HepG2 (cell line): ENCODE measurements at regions not wholly inside any gene's neighbourhood (a gene's known extent, or its start where the extent isn't known, plus 50 kb on each side); places are given as distances from the start of the nearest gene placed in this dataset.

Experiments
- CBX5 ChIP-seq: sonication (generic); formaldehyde crosslinking; IDR thresholded peaks from 2 replicates; pipeline ENCODE4 v1.4.0; 2020; ENCODE audit warnings: missing genetic modification reagents, borderline replicate concordance
- ETV6 ChIP-seq: sonication (generic); formaldehyde crosslinking; conservative IDR thresholded peaks from 2 replicates; pipeline ENCODE4 v1.4.0; 2020; ENCODE audit warnings: missing genetic modification reagents
- FOSL2 ChIP-seq: sonication (generic); formaldehyde crosslinking; IDR thresholded peaks from 2 replicates; pipeline ENCODE4 v1.4.0; 2020; ENCODE audit warnings: missing genetic modification reagents
- FOXP4 ChIP-seq: sonication (generic); formaldehyde crosslinking; IDR thresholded peaks from 2 replicates; pipeline ENCODE4 v1.4.0; 2020; ENCODE audit warnings: missing genetic modification reagents
- HMGXB4 ChIP-seq, 2 experiments: sonication (generic) in 1 of 2; formaldehyde crosslinking in 1 of 2; IDR thresholded peaks; 2 replicates each; pipeline versions ENCODE4 v1.4.0 to v1.6.1; 2018 to 2020; ENCODE audit warnings: missing genetic modification reagents in 2 of 2, borderline replicate concordance in 1 of 2, low read depth in 1 of 2, mild to moderate bottlenecking in 1 of 2, missing biosample characterization in 1 of 2
- KDM4B ChIP-seq: sonication (generic); formaldehyde crosslinking; IDR thresholded peaks from 2 replicates; pipeline ENCODE4 v1.4.0; 2020; ENCODE audit warnings: missing genetic modification reagents
- NFYB ChIP-seq: sonication (generic); formaldehyde crosslinking; IDR thresholded peaks from 2 replicates; pipeline ENCODE4 v1.4.0; 2020; ENCODE audit warnings: missing genetic modification reagents
- NR2C2 ChIP-seq: sonication (generic); formaldehyde crosslinking; IDR thresholded peaks from 2 replicates; pipeline ENCODE4 v1.4.0; 2020; ENCODE audit warnings: missing genetic modification reagents, mild to moderate bottlenecking, moderate library complexity, borderline replicate concordance
- POLR2A ChIP-seq, 2 experiments: IDR thresholded peaks; 2 replicates each; pipeline ENCODE4 v1.6.1; 2011; ENCODE audit warnings: low read depth in 2 of 2, low read length in 2 of 2, mild to moderate bottlenecking in 1 of 2, moderate library complexity in 1 of 2; ENCODE audit not compliant: insufficient read depth in 1 of 2
- SIN3A ChIP-seq: IDR thresholded peaks from 2 replicates; pipeline ENCODE4 v1.6.1; 2011; ENCODE audit warnings: low read depth, mild to moderate bottlenecking, control low read depth, low read length, borderline replicate concordance
- ZBTB40 ChIP-seq, 2 experiments: fragments of 450-650 bp in 1 of 2; sonication (generic) in 1 of 2; formaldehyde crosslinking in 1 of 2; IDR thresholded peaks; 2 replicates each; pipeline versions ENCODE4 v1.6.1 to v1.8.0; 2016 to 2022; ENCODE audit warnings: antibody characterized with exemption in 1 of 2, mild to moderate bottlenecking in 1 of 2, missing genetic modification reagents in 1 of 2
- ZBTB43 ChIP-seq: sonication (generic); formaldehyde crosslinking; conservative IDR thresholded peaks from 2 replicates; pipeline ENCODE4 v1.4.0; 2020; ENCODE audit warnings: missing genetic modification reagents

- TF ChIP-seq FOSL2 (CRISPR knock-in tag) (no peak), FOXP4 (CRISPR knock-in tag) (no peak), CBX5 (CRISPR knock-in tag) (no peak), ZBTB43 (CRISPR knock-in tag) (no peak), ZBTB40 (IDR thresholded peaks at IDR 0.05) (no peak), ZBTB40 (CRISPR knock-in tag; IDR thresholded peaks at IDR 0.05) (no peak), NFYB (CRISPR knock-in tag) (no peak), NR2C2 (CRISPR knock-in tag) (no peak), KDM4B (CRISPR knock-in tag) (no peak), POLR2A (IDR thresholded peaks at IDR 0.05; ENCODE audit: insufficient read depth in 1 of 2, low read depth in 2 of 2, low read length in 2 of 2) (no peak), SIN3A (no peak), HMGXB4 (CRISPR knock-in tag; IDR thresholded peaks at IDR 0.05; ENCODE audit: borderline replicate concordance in 1 of 2, low read depth in 1 of 2) (no peak), ETV6 (no peak)
These were observed 580.1 kb upstream of the AUTS2 start for GRCh38 chr7:69018200-69018599.
